GM23338 (cell line): ENCODE measurements at regions not wholly inside any gene's neighbourhood (a gene's known extent, or its start where the extent isn't known, plus 50 kb on each side); places are given as distances from the start of the nearest gene placed in this dataset.

Experiments used
- CREB1 ChIP-seq: fragments of 250-450 bp; sonication (Bioruptor Pico); IDR thresholded peaks from 2 replicates; pipeline ENCODE4 v1.5.0; 2020; ENCODE audit warnings: low read depth, mild to moderate bottlenecking, moderate library complexity
- CTCF ChIP-seq, 2 experiments: fragments of 200-600 bp in 1 of 2; sonication (generic) in 1 of 2; conservative IDR thresholded peaks; 2 replicates each; pipeline versions ENCODE4 v1.5.1 to v1.6.1; 2016 to 2017; ENCODE audit warnings: antibody characterized with exemption in 2 of 2, low read depth in 2 of 2, mild to moderate bottlenecking in 2 of 2, moderate library complexity in 1 of 2
- ETS1 ChIP-seq: IDR thresholded peaks from 2 replicates; pipeline ENCODE4 v1.6.1; 2016; ENCODE audit warnings: antibody characterized with exemption
- EZH2 ChIP-seq: fragments of 200-600 bp; sonication (generic); IDR thresholded peaks from one replicate; pipeline ENCODE4 v1.8.0; 2017; ENCODE audit warnings: antibody characterized with exemption, mild to moderate bottlenecking, low read depth; ENCODE audit not compliant: unreplicated experiment
- EZH2phosphoT487 ChIP-seq: fragments of 200-600 bp; sonication (generic); IDR thresholded peaks from one replicate; pipeline ENCODE4 v1.8.1; 2018; ENCODE audit warnings: antibody characterized with exemption; ENCODE audit not compliant: unreplicated experiment
- JUNB ChIP-seq: IDR thresholded peaks from one replicate; pipeline ENCODE4 v1.6.1; 2016; ENCODE audit warnings: antibody characterized with exemption; ENCODE audit not compliant: unreplicated experiment
- POLR2AphosphoS5 ChIP-seq: IDR thresholded peaks from 2 replicates; pipeline ENCODE4 v1.6.1; 2016; ENCODE audit warnings: antibody characterized with exemption, low read depth
- STAT1 ChIP-seq: IDR thresholded peaks from one replicate; pipeline ENCODE4 v1.6.1; 2016; ENCODE audit warnings: antibody characterized with exemption; ENCODE audit not compliant: unreplicated experiment
- ZNF462 ChIP-seq: fragments of 250-450 bp; sonication (Bioruptor Pico); IDR thresholded peaks from 2 replicates; pipeline ENCODE4 v1.5.0; 2020; ENCODE audit warnings: mild to moderate bottlenecking, moderate library complexity
- TF ChIP-seq, protein P1 (sequence below): IDR thresholded peaks from one replicate; pipeline ENCODE4 v1.6.1; 2018; ENCODE audit warnings: antibody characterized with exemption; ENCODE audit not compliant: unreplicated experiment

GRCh38 chr11:8748317-8748716, 65.7 kb downstream of the RPL27A start:
- TF ChIP-seq EZH2, result no peak
- no peak for TF ChIP-seq CTCF (conservative IDR thresholded peaks at IDR 0.05; ENCODE audit: low read depth in 2 of 2)
- TF ChIP-seq POLR2AphosphoS5, result no peak
- TF ChIP-seq, protein P1, sequence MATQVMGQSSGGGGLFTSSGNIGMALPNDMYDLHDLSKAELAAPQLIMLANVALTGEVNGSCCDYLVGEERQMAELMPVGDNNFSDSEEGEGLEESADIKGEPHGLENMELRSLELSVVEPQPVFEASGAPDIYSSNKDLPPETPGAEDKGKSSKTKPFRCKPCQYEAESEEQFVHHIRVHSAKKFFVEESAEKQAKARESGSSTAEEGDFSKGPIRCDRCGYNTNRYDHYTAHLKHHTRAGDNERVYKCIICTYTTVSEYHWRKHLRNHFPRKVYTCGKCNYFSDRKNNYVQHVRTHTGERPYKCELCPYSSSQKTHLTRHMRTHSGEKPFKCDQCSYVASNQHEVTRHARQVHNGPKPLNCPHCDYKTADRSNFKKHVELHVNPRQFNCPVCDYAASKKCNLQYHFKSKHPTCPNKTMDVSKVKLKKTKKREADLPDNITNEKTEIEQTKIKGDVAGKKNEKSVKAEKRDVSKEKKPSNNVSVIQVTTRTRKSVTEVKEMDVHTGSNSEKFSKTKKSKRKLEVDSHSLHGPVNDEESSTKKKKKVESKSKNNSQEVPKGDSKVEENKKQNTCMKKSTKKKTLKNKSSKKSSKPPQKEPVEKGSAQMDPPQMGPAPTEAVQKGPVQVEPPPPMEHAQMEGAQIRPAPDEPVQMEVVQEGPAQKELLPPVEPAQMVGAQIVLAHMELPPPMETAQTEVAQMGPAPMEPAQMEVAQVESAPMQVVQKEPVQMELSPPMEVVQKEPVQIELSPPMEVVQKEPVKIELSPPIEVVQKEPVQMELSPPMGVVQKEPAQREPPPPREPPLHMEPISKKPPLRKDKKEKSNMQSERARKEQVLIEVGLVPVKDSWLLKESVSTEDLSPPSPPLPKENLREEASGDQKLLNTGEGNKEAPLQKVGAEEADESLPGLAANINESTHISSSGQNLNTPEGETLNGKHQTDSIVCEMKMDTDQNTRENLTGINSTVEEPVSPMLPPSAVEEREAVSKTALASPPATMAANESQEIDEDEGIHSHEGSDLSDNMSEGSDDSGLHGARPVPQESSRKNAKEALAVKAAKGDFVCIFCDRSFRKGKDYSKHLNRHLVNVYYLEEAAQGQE, result no peak
- TF ChIP-seq CREB1 (CRISPR knock-in tag), result no peak
- TF ChIP-seq EZH2phosphoT487, result no peak
- no peak for TF ChIP-seq ZNF462 (CRISPR knock-in tag)
- TF ChIP-seq ETS1, result no peak
- no peak for TF ChIP-seq JUNB
- no peak for TF ChIP-seq STAT1
